ENCODE measurements at regions not wholly inside any gene's neighbourhood (a gene's known extent, or its start where the extent isn't known, plus 50 kb on each side); places are given as distances from the start of the nearest gene placed in this dataset.

DNA sequence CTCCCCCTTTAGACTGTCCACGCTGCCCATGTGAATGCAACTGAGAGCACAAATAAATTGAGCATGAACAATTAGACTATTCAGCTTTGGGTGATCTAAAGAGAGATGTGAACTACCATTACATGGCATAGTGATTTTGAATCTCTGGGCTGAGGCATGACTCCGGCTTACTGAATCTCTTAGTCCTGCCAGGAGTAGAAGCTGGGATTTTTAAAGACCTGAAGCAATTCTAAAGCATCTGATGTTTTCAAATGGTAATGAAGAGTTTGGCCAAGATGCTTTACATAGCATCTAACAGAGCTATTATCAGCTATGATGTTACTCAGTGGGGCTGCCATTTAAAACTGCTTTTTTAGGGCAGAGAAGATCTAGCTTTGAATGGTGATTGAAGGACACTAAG lies 1059.1 kb downstream of the SORCS3 start:
- TF ChIP-seq CTCF (IDR thresholded peaks at IDR 0.05; ENCODE audit: control extremely low read depth in 1 of 3, insufficient read depth in 1 of 3, low read depth in 1 of 3, low read length in 3 of 3) (no peak), POU5F1 (IDR thresholded peaks at IDR 0.05; ENCODE audit: low read depth, low read length) (no peak), FOSL1 (IDR thresholded peaks at IDR 0.05; ENCODE audit: insufficient read depth, low read depth, low read length) (no peak), PHF8 (conservative IDR thresholded peaks at IDR 0.05; ENCODE audit: low read depth, low read length) (no peak)
- TF ChIP-seq, protein P1, sequence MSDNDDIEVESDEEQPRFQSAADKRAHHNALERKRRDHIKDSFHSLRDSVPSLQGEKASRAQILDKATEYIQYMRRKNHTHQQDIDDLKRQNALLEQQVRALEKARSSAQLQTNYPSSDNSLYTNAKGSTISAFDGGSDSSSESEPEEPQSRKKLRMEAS (IDR thresholded peaks at IDR 0.05) = no peak
